ENCODE measurements at regions not wholly inside any gene's neighbourhood (a gene's known extent, or its start where the extent isn't known, plus 50 kb on each side); places are given as distances from the start of the nearest gene placed in this dataset.

DNA sequence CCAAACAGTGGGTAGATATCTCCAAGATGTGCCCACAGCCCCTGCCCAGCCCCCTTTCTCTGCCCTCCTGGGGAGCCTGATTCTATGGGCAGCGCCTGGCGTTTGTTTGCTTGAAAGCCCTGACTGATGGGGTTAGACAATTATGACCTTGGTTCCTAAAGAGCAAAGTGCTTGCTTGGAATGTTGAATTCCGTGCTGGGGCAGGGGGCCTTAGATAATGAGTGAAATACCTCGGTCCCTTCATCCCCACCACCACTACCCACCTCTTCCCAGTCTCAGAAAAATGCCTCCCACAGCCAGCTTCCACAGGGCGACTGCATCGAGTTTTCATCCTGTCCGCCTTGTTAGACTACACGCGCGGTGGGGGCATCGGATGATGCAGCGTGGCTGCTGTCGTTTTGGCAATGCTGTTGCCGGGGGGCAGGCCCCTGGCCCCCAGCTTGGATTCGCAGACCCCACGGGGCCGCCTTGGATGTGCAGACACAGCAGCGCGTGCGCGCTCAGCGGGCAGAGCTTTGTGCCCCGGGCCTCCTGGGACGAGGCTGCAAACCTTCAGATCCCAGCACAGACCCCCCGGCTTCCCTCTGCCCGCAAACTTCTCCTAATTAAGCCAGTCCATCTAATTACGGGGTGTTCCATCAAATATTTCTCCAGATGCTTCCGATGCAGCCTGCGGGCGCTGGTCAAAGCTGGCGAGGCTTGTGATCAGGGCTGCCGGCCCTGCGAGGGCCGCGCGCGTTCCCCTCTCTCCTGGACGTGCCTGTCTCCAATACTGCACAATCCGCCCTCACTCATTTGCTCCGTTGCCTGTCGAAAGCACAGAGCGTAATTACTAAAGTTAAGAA is 86.1 kb downstream of the LINC00237 start (continued):
- TF ChIP-seq, protein P1, sequence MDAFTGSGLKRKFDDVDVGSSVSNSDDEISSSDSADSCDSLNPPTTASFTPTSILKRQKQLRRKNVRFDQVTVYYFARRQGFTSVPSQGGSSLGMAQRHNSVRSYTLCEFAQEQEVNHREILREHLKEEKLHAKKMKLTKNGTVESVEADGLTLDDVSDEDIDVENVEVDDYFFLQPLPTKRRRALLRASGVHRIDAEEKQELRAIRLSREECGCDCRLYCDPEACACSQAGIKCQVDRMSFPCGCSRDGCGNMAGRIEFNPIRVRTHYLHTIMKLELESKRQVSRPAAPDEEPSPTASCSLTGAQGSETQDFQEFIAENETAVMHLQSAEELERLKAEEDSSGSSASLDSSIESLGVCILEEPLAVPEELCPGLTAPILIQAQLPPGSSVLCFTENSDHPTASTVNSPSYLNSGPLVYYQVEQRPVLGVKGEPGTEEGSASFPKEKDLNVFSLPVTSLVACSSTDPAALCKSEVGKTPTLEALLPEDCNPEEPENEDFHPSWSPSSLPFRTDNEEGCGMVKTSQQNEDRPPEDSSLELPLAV (CRISPR knock-in tag; conservative IDR thresholded peaks at IDR 0.05; ENCODE audit: low read depth), result no peak
- TF ChIP-seq, protein P2, sequence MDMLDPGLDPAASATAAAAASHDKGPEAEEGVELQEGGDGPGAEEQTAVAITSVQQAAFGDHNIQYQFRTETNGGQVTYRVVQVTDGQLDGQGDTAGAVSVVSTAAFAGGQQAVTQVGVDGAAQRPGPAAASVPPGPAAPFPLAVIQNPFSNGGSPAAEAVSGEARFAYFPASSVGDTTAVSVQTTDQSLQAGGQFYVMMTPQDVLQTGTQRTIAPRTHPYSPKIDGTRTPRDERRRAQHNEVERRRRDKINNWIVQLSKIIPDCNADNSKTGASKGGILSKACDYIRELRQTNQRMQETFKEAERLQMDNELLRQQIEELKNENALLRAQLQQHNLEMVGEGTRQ (IDR thresholded peaks at IDR 0.05; ENCODE audit: low read depth, low read length), result no peak
- TF ChIP-seq, protein P2 (CRISPR knock-in tag; IDR thresholded peaks at IDR 0.05; ENCODE audit: borderline replicate concordance), result no peak
- TF ChIP-seq MTA1 (CRISPR knock-in tag; IDR thresholded peaks at IDR 0.05; ENCODE audit: borderline replicate concordance) (peak; percentile 75), SOX13 (IDR thresholded peaks at IDR 0.05) (peak; percentile 51; the same call in 1 of the 2 replicates), SOX13 (CRISPR knock-in tag; conservative IDR thresholded peaks at IDR 0.05 in 1 of 2, IDR thresholded peaks at IDR 0.05 in 1 of 2) (peak in 1 of 2 experiments; percentile 84; a peak in 2 of 4 replicates), SNAI1 (CRISPR knock-in tag; IDR thresholded peaks at IDR 0.05; ENCODE audit: borderline replicate concordance) (no peak), ZNF180 (CRISPR knock-in tag; IDR thresholded peaks at IDR 0.05; ENCODE audit: borderline replicate concordance, low read depth) (no peak), NFKB2 (CRISPR knock-in tag; IDR thresholded peaks at IDR 0.05; ENCODE audit: borderline replicate concordance) (no peak; the same call in 1 of the 2 replicates)
- TF ChIP-seq, protein P3, sequence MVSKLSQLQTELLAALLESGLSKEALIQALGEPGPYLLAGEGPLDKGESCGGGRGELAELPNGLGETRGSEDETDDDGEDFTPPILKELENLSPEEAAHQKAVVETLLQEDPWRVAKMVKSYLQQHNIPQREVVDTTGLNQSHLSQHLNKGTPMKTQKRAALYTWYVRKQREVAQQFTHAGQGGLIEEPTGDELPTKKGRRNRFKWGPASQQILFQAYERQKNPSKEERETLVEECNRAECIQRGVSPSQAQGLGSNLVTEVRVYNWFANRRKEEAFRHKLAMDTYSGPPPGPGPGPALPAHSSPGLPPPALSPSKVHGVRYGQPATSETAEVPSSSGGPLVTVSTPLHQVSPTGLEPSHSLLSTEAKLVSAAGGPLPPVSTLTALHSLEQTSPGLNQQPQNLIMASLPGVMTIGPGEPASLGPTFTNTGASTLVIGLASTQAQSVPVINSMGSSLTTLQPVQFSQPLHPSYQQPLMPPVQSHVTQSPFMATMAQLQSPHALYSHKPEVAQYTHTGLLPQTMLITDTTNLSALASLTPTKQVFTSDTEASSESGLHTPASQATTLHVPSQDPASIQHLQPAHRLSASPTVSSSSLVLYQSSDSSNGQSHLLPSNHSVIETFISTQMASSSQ (IDR thresholded peaks at IDR 0.05; ENCODE audit: low read depth), result no peak
- TF ChIP-seq, protein P3 (CRISPR knock-in tag; IDR thresholded peaks at IDR 0.05; ENCODE audit: borderline replicate concordance), result peak; percentile 45; the same call in 1 of the 2 replicates
- TF ChIP-seq, protein P4, sequence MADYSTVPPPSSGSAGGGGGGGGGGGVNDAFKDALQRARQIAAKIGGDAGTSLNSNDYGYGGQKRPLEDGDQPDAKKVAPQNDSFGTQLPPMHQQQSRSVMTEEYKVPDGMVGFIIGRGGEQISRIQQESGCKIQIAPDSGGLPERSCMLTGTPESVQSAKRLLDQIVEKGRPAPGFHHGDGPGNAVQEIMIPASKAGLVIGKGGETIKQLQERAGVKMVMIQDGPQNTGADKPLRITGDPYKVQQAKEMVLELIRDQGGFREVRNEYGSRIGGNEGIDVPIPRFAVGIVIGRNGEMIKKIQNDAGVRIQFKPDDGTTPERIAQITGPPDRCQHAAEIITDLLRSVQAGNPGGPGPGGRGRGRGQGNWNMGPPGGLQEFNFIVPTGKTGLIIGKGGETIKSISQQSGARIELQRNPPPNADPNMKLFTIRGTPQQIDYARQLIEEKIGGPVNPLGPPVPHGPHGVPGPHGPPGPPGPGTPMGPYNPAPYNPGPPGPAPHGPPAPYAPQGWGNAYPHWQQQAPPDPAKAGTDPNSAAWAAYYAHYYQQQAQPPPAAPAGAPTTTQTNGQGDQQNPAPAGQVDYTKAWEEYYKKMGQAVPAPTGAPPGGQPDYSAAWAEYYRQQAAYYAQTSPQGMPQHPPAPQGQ (CRISPR knock-in tag; IDR thresholded peaks at IDR 0.05; ENCODE audit: borderline replicate concordance), result no peak
- TF ChIP-seq, protein P5, sequence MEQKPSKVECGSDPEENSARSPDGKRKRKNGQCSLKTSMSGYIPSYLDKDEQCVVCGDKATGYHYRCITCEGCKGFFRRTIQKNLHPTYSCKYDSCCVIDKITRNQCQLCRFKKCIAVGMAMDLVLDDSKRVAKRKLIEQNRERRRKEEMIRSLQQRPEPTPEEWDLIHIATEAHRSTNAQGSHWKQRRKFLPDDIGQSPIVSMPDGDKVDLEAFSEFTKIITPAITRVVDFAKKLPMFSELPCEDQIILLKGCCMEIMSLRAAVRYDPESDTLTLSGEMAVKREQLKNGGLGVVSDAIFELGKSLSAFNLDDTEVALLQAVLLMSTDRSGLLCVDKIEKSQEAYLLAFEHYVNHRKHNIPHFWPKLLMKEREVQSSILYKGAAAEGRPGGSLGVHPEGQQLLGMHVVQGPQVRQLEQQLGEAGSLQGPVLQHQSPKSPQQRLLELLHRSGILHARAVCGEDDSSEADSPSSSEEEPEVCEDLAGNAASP (CRISPR knock-in tag; IDR thresholded peaks at IDR 0.05; ENCODE audit: borderline replicate concordance), result no peak; the same call in 1 of the 2 replicates
